Hepatocyte (in vitro differentiated cells): ENCODE measurements at regions not wholly inside any gene's neighbourhood (a gene's known extent, or its start where the extent isn't known, plus 50 kb on each side); places are given as distances from the start of the nearest gene placed in this dataset.

Source experiments
- EZH2 ChIP-seq: fragments of 200-600 bp; sonication (generic); IDR thresholded peaks from 2 replicates; pipeline ENCODE4 v1.6.1; 2016; ENCODE audit warnings: antibody characterized with exemption, mild to moderate bottlenecking, borderline replicate concordance
- EZH2phosphoT487 ChIP-seq: fragments of 200-600 bp; sonication (generic); IDR thresholded peaks from one replicate; pipeline ENCODE4 v1.6.1; 2018; ENCODE audit warnings: antibody characterized with exemption, mild to moderate bottlenecking, low read depth, moderate library complexity; ENCODE audit not compliant: unreplicated experiment, severe bottlenecking
- TF ChIP-seq, protein P1 (sequence below): fragments of 200-600 bp; sonication (generic); IDR thresholded peaks from 2 replicates; pipeline ENCODE4 v1.5.1; 2016; ENCODE audit warnings: antibody characterized with exemption, mild to moderate bottlenecking; ENCODE audit not compliant: poor library complexity

- TF ChIP-seq, protein P1, sequence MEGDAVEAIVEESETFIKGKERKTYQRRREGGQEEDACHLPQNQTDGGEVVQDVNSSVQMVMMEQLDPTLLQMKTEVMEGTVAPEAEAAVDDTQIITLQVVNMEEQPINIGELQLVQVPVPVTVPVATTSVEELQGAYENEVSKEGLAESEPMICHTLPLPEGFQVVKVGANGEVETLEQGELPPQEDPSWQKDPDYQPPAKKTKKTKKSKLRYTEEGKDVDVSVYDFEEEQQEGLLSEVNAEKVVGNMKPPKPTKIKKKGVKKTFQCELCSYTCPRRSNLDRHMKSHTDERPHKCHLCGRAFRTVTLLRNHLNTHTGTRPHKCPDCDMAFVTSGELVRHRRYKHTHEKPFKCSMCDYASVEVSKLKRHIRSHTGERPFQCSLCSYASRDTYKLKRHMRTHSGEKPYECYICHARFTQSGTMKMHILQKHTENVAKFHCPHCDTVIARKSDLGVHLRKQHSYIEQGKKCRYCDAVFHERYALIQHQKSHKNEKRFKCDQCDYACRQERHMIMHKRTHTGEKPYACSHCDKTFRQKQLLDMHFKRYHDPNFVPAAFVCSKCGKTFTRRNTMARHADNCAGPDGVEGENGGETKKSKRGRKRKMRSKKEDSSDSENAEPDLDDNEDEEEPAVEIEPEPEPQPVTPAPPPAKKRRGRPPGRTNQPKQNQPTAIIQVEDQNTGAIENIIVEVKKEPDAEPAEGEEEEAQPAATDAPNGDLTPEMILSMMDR, result no peak
- no peak for TF ChIP-seq EZH2
- TF ChIP-seq EZH2phosphoT487, result no peak
Observed at GRCh38 chr2:183919167-183919566, 679.2 kb upstream of the ZNF804A start.
